ENCODE measurements at regions not wholly inside any gene's neighbourhood (a gene's known extent, or its start where the extent isn't known, plus 50 kb on each side); places are given as distances from the start of the nearest gene placed in this dataset.

- Histone ChIP-seq H3K9ac (ENCODE audit: low read depth in 1 of 2, low read length in 2 of 2) (no peak overlapping the region), H3K27me3 (ENCODE audit: control insufficient read depth in 4 of 4, insufficient read depth in 4 of 4, low read length in 3 of 4) (no peaks in the 10 kb centered on the region), H3K27ac (ENCODE audit: low read depth in 1 of 2, low read length in 2 of 2) (peak overlapping the region; percentile 37 to 74), H3K4me1 (ENCODE audit: control insufficient read depth in 4 of 4, insufficient read depth in 4 of 4, low read length in 3 of 4) (peaks cover 0 to 2% (median 0%) of the 10 kb centered on the region in 4 donors), H3K4me3 (ENCODE audit: low read depth in 1 of 3, low read length in 3 of 3) (no peak overlapping the region), H3K9me3 (ENCODE audit: control insufficient read depth in 4 of 4, low read length in 3 of 4) (peaks cover 0 to 2% (median 0%) of the 10 kb centered on the region in 4 donors), H3K36me3 (ENCODE audit: control insufficient read depth in 4 of 4, insufficient read depth in 3 of 4, low read depth in 1 of 4, low read length in 3 of 4) (no peaks in the 10 kb centered on the region)
- TF ChIP-seq JUND (IDR thresholded peaks at IDR 0.05) (peak in 1 of 2 donors; percentile 28), ATF3 (IDR thresholded peaks at IDR 0.05) (no peak), CTCF (IDR thresholded peaks at IDR 0.05; ENCODE audit: low read depth, low read length, missing input control) (no peak), REST (IDR thresholded peaks at IDR 0.05) (no peak), TAF1 (conservative IDR thresholded peaks at IDR 0.05) (no peak)
- DNase-seq (ENCODE audit: low spot score): no peak
- WGBS: 73% methylated on average over 8 of the region's 8 CpGs
These were observed 289.4 kb upstream of the STXBP5 start for GRCh38 chr6:146914489-146915483.

GRCh38 chr6:146915671-146916127, 288.5 kb upstream of the STXBP5 start:
- Histone ChIP-seq H3K4me3 (ENCODE audit: low read depth in 1 of 3, low read length in 3 of 3) (no peak overlapping the region), H3K4me1 (ENCODE audit: control insufficient read depth in 4 of 4, insufficient read depth in 4 of 4, low read length in 3 of 4) (peaks cover 0 to 2% (median 0%) of the 10 kb centered on the region in 4 donors), H3K9me3 (ENCODE audit: control insufficient read depth in 4 of 4, low read length in 3 of 4) (no peaks in the 10 kb centered on the region), H3K36me3 (ENCODE audit: control insufficient read depth in 4 of 4, insufficient read depth in 3 of 4, low read depth in 1 of 4, low read length in 3 of 4) (no peaks in the 10 kb centered on the region), H3K27me3 (ENCODE audit: control insufficient read depth in 4 of 4, insufficient read depth in 4 of 4, low read length in 3 of 4) (no peaks in the 10 kb centered on the region), H3K9ac (ENCODE audit: low read depth in 1 of 2, low read length in 2 of 2) (no peak overlapping the region), H3K27ac (ENCODE audit: low read depth in 1 of 2, low read length in 2 of 2) (no peak overlapping the region)
- DNase-seq (ENCODE audit: low spot score): no peak
- TF ChIP-seq FOXA2 (IDR thresholded peaks at IDR 0.05) (no peak), ZBTB33 (IDR thresholded peaks at IDR 0.05) (no peak), CTCF (IDR thresholded peaks at IDR 0.05; ENCODE audit: low read depth, low read length, missing input control) (no peak), REST (IDR thresholded peaks at IDR 0.05) (no peak), MAX (IDR thresholded peaks at IDR 0.05) (no peak), HNF4A (conservative IDR thresholded peaks at IDR 0.05) (no peak), RXRA (IDR thresholded peaks at IDR 0.05) (no peak), TAF1 (conservative IDR thresholded peaks at IDR 0.05) (no peak), ATF3 (IDR thresholded peaks at IDR 0.05) (no peak), NR2F2 (IDR thresholded peaks at IDR 0.05) (no peak), SP1 (IDR thresholded peaks at IDR 0.05) (no peak), YY1 (IDR thresholded peaks at IDR 0.05) (no peak), JUND (IDR thresholded peaks at IDR 0.05) (no peak), HNF4G (IDR thresholded peaks at IDR 0.05) (no peak), EGR1 (IDR thresholded peaks at IDR 0.05; ENCODE audit: low read depth in 2 of 2) (no peak)
